K562 (cell line): ENCODE measurements at regions not wholly inside any gene's neighbourhood (a gene's known extent, or its start where the extent isn't known, plus 50 kb on each side); places are given as distances from the start of the nearest gene placed in this dataset.

Source experiments
- BACH1 ChIP-seq: fragments of 200-800 bp; sonication (Bioruptor generic); IDR thresholded peaks from 2 replicates; pipeline ENCODE4 v1.6.1; 2016; ENCODE audit warnings: missing genetic modification characterization, missing compliant biosample characterization
- BCLAF1 ChIP-seq, 2 experiments: fragments of 450-650 bp in 1 of 2; IDR thresholded peaks; 2 replicates each; pipeline ENCODE4 v1.6.1; 2011 to 2017; ENCODE audit warnings: low read depth in 2 of 2, antibody characterized with exemption in 1 of 2, borderline replicate concordance in 1 of 2, low read length in 1 of 2, mild to moderate bottlenecking in 1 of 2, mixed read lengths in 1 of 2; ENCODE audit not compliant: control insufficient read depth in 1 of 2
- BCOR ChIP-seq: fragments of 450-650 bp; IDR thresholded peaks from 2 replicates; pipeline ENCODE4 v1.6.1; 2016
- CBFA2T3 ChIP-seq: fragments of 450-650 bp; IDR thresholded peaks from 2 replicates; pipeline ENCODE4 v1.6.1; 2017
- CHAMP1 ChIP-seq: fragments of 450-650 bp; IDR thresholded peaks from 2 replicates; pipeline ENCODE4 v1.6.1; 2016; ENCODE audit warnings: mild to moderate bottlenecking
- CTCFL ChIP-seq: IDR thresholded peaks from 2 replicates; pipeline ENCODE4 v1.6.1; 2011; ENCODE audit warnings: borderline replicate concordance, low read depth, mild to moderate bottlenecking, moderate library complexity, low read length; ENCODE audit not compliant: insufficient read depth, poor library complexity, severe bottlenecking
- MEIS2 ChIP-seq: fragments of 450-650 bp; IDR thresholded peaks from 2 replicates; pipeline ENCODE4 v1.6.1; 2014; ENCODE audit warnings: mild to moderate bottlenecking; ENCODE audit not compliant: partially characterized antibody
- NFIX ChIP-seq: fragments of 250-450 bp; sonication (Bioruptor Pico); IDR thresholded peaks from 2 replicates; pipeline ENCODE4 v1.4.0; 2020; ENCODE audit warnings: low read depth, mild to moderate bottlenecking, moderate library complexity
- PHB2 ChIP-seq: fragments of 450-650 bp; IDR thresholded peaks from 2 replicates; pipeline ENCODE4 v1.6.1; 2017; ENCODE audit warnings: low read depth
- PHF20 ChIP-seq: fragments of 450-650 bp; IDR thresholded peaks from 2 replicates; pipeline ENCODE4 v1.6.1; 2018; ENCODE audit not compliant: partially characterized antibody
- PKNOX1 ChIP-seq: fragments of 450-650 bp; IDR thresholded peaks from 2 replicates; pipeline ENCODE4 v1.6.1; 2016
- RBM39 ChIP-seq: fragments of 200-400 bp; formaldehyde crosslinking; optimal IDR thresholded peaks from 2 replicates; pipeline ENCODE3; 2018; ENCODE audit warnings: low read depth, low read length
- SAP30 ChIP-seq: fragments of 200-600 bp; sonication (generic); IDR thresholded peaks from 2 replicates; pipeline ENCODE4 v1.6.1; 2012; ENCODE audit warnings: borderline replicate concordance, low read depth, mild to moderate bottlenecking, moderate library complexity, low read length, control low read depth, inconsistent platforms; ENCODE audit not compliant: insufficient read depth, poor library complexity, severe bottlenecking
- SP2 ChIP-seq: IDR thresholded peaks from 2 replicates; pipeline ENCODE4 v1.6.1; 2011; ENCODE audit warnings: mild to moderate bottlenecking, low read depth, low read length, moderate library complexity; ENCODE audit not compliant: poor library complexity, severe bottlenecking; ENCODE audit errors: extremely low read depth
- SRSF3 ChIP-seq: fragments of 200-400 bp; formaldehyde crosslinking; IDR thresholded peaks from 2 replicates; pipeline ENCODE4 v1.6.1; 2016; ENCODE audit warnings: mild to moderate bottlenecking, low read length, moderate library complexity; ENCODE audit not compliant: insufficient read depth
- ZBTB34 ChIP-seq: fragments of 250-450 bp; sonication (Bioruptor Pico); IDR thresholded peaks from 2 replicates; pipeline ENCODE4 v1.8.0; 2021; ENCODE audit warnings: mild to moderate bottlenecking, moderate library complexity

GRCh38 chr1:30809514-30810263 lies 52.1 kb upstream of the LAPTM5 start (continued):
- TF ChIP-seq CHAMP1 (no peak), PHB2 (no peak), BACH1 (tag) (no peak), BCOR (no peak), PKNOX1 (peak; percentile 82), RBM39 (no peak), BCLAF1 (IDR thresholded peaks at IDR 0.05; ENCODE audit: borderline replicate concordance in 1 of 2, control insufficient read depth in 1 of 2, low read depth in 2 of 2, low read length in 1 of 2) (no peak), SRSF3 (no peak), CTCFL (no peak), MEIS2 (peak; percentile 78), SP2 (no peak), SAP30 (no peak), CBFA2T3 (peak; percentile 57), PHF20 (no peak), NFIX (no peak), ZBTB34 (CRISPR knock-in tag) (no peak)
